NCI-H1092 treated with DMSO at 0.1 percent for 48 hours (cell line): ENCODE measurements at regions not wholly inside any gene's neighbourhood (a gene's known extent, or its start where the extent isn't known, plus 50 kb on each side); places are given as distances from the start of the nearest gene placed in this dataset.
A peak's percentile ranks its signal among the peaks of the same experiment; 100 is the strongest.

Experiments
- DNase-seq: peaks from one replicate; lab custom pipeline; 2025; lab: John Stamatoyannopoulos, UW

DNA sequence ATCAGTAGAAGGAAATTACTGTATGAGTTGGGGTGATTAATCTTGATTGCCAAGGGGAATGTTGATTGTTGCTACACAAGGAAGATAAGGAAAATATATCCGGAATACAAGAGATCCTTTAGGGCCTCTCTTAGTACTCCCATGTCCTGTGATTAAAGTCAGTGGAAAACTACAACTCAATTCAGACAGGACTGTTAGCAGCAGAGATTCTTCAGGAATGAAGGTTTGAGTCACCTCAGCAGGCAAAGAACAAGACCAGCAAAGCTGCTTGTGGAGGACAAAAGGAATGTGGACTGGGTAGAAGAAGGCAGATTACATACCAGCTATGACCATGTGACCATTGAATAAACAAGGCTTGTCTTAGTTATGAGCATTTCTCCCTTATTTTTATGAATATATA is 478.2 kb downstream of the BUD13 start:
- no peak for DNase-seq

- no peak for DNase-seq
Observed at GRCh38 chr11:116287866-116288265, 484.9 kb downstream of the BUD13 start.

DNA sequence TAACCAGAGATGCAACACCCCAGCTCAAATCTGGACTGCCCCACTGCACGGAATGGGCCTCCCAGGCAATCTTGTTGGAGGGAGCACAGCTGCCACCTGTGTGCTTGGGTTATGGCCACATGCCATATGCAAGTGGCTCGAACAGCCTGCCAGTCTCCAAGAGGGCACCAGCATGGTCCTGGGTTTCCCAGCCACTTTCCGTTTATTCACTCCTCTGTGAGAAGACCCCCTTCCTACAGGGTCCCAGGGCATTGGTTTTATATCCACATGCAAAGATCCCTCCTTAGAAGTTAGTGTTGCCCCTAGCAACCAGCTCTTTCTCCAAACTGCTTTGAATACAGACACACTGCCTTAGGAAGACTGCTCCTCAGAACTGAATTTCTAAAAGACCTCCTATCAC is 487.8 kb downstream of the BUD13 start:
- peak; percentile 75 for DNase-seq

- DNase-seq = no peak
Observed at GRCh38 chr11:116283300-116283699, 489.5 kb downstream of the BUD13 start.

- no peak for DNase-seq
Observed at GRCh38 chr11:116282481-116282880, 490.3 kb downstream of the BUD13 start.

DNA sequence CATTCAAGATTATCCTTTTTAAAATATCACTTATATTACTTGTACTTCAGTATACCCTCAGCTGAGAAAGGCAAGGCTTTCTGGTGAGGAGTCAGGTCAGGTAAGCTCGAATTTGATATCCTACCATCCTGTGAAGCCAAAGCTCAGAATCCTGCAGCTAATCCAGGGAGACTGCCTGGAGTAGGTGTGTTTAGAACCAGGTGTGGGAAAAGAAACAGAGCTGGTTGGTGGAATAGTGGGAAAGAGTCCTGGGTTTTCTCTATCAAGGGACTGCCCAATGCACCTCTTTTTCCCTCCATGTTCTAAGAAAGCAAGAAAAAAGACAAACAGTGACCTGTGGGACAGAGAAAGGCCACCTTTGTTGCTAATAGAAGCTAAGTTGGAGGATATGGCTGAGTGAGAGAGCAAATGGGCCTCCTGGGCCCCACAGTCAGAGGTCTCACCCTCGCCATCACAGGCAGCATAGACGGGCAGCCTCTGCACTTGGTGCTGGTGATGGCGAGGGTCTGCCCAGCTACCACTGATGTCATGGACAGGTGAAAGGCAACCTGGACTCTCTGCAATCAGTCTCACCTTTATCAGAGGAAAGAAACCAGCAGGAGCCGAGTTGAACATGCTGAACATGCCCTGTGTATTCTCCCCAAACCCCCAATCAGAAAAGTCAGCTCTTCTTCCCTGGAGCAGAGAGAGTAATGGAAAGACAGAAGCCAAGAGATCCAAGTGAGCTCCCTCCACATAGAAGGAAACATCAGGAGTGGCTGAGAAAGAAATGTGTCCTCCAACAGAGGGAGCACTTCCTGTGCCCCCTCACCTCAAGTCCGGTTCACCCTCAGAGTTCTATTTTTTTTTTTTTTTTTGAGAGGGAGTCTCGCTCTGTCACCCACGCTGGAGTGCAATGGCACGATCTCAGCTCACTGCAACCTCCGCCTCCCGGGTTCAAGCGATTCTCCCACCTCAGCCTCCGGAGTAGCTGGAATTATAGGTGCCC is 491.3 kb downstream of the BUD13 start:
- DNase-seq = no peak

DNA sequence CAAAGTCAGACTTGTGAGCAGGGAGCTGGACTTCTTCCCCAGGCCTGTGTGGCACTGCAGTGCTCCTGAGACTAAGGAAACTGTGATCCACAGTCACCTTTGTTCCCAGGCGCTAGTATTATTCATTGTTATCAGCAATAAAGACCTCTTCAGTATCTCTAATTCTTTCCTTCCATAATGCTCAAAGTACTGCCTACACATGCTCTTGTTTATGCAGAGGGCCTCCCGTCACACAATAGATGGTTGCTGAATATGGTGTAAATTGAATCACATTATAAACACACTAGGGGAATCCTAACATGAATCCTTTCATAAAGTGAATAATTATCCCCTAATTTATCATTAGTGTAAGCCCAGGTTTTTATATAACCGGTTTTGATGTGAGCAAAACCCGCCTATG is 493.3 kb downstream of the BUD13 start:
- no peak for DNase-seq

GRCh38 chr11:116278076-116278475 is 494.7 kb downstream of the BUD13 start:
- DNase-seq = no peak

DNA sequence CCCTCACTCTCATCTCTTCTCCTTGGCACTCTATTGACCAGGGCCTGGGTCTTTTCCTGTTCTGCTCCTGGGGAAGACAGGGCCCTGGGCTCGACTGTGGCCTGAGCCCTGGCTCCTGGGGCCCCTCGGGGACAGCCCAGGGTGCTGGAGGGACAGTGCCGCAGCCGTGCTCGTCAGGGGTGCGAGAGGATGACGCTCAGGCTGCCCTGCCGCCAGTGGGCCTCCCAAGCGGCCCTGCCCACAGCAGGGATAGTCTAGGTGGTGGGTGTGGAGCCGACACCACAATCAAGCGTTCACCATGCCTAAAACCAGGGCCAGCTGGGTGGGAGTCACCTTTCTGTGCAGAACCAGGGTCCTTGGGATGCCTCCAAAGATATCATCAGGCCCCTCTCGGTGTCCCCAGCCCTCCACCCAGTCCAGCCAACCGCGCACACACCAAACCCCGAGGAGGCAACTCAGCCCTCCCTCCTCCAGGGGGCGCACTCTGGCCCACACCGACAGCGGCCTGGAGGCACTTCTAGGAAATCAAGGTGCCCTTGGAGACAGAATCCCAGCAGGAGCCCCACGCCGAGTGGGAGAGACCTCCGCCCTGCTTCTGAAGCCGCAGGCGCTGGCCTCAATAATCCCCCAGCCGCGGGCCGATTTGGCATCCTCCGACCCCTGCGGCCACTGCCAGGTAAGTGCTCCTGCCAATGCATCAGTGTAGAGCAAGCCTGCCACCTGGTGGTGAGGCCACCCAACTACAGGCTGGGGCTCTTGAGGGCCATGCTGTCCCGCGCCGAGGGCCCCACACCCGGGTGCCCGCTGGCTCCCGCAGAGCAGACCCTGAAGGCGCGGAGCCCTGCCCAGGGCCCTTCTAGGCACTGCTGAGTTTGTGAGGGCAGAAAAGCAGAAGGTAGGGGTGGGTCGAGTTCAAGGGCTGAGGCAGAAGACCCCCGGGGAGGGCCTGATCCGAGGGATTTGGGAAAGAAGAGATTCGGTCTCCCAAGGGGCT is 496.4 kb downstream of the BUD13 start:
- peak; percentile 53 for DNase-seq

DNA sequence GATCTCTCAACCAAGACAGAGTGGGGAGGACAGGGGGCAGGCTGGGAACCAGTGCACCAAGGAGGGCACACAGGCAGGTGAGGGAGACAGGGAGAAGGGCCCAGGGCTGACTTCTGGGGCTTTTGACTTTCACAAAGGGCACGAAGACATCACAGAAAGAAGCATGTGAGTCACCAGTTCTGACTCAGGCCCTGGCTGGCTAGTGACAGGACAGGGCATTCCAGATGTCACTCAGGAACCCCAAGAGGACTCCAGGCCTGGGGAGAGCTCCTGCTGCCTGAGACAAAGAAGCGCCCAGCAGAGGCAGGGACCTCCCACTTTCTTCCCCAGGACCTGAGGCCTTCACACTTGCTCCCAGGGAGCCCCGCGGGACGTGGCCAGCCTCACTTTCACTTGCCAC is 497.2 kb downstream of the BUD13 start:
- no peak for DNase-seq

DNA sequence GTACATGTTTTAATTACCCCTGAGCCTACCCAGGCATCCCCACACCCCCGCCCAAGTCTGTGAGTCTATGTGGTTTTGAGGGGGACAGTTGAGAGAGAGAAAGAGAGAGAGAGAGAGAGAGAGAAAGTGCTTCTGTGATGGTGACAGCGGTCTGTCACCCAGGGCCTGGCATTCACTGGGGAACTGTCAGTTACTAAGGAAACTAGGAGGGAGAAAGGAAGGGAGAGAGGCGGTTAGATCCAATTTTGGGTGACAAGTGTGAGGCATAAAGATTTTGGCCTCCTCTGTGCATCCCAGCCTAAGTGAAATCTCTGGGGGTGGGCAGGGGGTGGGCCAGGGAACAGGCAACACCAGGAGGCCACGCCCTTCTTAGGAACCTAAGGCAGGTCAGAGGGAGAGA is 498.3 kb downstream of the BUD13 start:
- no peak for DNase-seq

DNA sequence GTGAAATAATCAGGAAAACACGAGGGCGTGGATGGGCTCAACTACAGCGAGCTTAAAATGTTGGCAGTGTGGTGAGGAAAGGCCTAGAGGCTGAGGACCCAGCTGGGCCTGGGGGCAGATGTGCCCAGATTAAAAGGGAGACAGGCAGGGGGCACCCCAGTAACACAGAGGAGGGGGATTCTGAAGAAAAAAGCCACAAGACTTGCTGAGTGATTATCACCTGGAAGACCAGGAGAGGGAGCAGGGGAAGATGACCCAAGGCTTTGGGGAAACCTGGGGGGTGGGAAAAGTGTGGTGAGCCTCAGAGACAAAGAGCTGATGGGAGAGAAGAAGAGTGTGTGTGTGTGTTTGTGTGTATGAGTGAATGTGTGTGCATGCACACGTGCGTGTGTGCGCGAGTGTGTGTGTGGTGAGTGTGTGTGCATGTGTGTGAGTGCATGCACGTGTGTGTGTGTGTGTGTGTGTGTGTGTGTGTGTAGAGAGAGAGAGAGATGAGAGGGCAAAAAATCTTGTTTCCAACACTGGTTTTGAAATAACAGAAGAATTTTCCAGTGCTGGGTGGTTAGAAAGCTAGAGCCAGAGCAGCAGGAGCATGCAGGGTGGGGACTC is 500.5 kb downstream of the BUD13 start:
- peak; percentile 35 for DNase-seq

DNA sequence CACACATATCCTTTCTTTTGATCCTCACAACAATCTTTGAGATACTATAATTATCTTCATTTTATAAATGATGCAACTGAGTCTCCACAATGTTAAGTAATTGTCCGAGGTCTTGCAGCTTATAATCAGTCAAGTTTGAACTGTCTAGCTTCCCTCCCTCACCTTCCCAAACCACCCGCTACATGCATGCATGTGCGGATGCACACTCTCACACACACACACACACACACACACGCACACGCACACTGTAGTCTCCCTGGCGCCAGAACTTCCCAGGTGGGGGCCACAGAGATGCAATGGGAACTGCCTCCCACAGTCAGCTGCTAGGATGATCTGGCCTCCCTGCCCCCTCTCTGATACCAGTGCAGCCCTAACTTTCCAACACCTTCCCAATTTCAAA is 501.3 kb downstream of the BUD13 start:
- DNase-seq = no peak

- DNase-seq = no peak
Observed at GRCh38 chr11:116267146-116267545, 505.6 kb downstream of the BUD13 start.

DNA sequence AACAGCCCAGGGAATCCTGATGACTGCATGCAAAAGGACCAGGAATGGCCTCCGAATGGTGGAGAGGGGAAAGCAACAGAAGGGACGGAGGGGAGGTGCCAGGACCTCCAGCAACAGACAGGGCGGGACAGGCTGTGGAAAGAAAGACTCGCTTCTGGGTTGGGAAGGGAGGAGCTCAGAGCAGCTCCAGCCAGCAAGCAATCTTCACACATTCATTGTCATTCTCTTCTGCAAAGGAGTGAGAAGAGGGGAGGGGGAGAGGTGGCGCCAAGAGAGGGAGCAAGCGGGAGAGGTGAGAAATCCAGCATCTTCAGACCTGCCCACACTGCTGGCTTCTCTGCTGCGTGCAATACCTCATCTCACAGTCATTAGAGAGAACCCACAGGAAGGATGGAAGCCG is 509.0 kb downstream of the BUD13 start:
- DNase-seq = no peak

GRCh38 chr11:116263019-116263418 is 509.8 kb downstream of the BUD13 start:
- DNase-seq = no peak

DNA sequence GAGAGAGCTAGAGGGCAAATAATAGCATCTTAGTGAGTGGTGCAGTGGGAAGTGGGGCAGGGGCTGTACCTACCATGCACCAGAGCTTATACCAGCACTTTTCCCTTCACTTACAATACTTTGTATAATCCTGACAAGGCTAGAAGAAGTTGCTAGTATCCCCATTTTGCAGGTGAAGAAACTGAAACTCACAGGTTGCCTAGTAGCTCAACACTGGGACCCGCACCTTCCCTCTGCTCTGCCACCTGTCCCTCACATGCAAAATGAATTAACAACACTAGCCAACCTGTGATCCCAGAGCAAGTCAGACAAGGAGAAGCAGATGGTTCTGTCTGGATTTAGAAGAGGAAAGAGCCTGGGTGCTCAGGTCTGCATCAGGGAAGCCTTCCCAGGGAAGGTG is 510.4 kb downstream of the BUD13 start:
- DNase-seq = no peak

- no peak for DNase-seq
Observed at GRCh38 chr11:116261606-116262005, 511.2 kb downstream of the BUD13 start.

GRCh38 chr11:116258821-116259220 is 514.0 kb downstream of the BUD13 start:
- no peak for DNase-seq

DNA sequence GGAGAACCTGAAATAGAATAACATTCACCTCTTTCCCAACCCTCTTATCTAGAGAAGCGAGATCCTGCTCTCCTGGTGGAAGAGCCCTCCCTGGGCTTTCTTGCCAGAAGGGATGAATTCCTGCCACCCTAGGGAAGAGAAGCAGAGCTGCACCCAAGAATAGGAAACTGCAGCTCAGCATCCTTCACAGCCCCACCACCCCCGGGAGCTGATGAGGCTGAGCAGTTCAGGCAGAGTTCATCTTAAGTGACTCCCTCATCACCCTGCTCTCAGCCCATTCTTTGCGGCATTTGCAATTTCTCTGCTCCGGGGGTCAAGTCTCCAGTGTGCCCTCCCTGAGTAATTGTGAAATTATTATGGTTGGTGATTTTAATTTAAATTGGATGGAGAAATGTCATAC is 514.9 kb downstream of the BUD13 start:
- no peak for DNase-seq

DNA sequence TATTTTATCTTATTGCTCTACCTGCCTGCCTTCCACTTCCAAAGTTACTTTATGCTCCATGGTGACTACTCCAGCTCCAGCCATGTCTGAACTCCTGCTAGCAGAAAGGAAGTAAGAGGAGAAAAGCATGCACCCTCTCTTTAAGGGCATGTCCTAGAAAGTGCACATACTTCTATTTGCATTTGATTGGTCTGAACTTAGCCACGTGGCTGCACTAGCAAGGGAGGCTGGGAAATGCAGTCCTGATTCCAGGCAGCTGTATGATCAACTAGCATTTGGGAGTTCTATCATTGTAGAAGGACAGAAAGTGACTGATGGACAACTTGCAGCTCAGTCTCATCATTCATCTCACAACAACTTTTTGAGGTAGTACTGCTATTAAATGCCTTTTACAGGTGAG is 515.7 kb downstream of the BUD13 start:
- no peak for DNase-seq

DNA sequence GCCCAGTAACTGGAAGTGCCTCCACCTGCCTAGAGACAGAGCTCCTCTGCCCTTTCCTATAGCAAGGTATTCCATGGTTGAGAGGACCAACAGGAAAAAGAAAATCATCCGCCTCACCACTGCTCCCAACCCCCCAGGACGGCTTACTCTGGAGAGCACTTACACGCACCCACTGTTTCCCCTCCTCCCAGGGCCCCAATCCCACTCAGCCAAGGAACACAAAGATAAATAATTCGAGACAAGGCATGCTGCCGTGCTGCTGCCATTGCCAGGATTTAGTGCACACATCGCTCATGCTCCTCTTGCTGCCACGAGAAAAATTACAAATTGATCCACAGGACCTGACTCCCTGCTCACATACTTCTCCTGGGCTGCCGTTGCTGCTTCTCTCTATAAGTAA is 516.6 kb downstream of the BUD13 start:
- no peak for DNase-seq
